ENCODE measurements at regions not wholly inside any gene's neighbourhood (a gene's known extent, or its start where the extent isn't known, plus 50 kb on each side); places are given as distances from the start of the nearest gene placed in this dataset.

GRCh38 chr1:2937805-2938204 is 83.5 kb upstream of the ACTRT2 start:
- TF ChIP-seq CTCF (IDR thresholded peaks at IDR 0.05), result no peak
- no peak for TF ChIP-seq EZH2 (IDR thresholded peaks at IDR 0.05)
- TF ChIP-seq EZH2phosphoT487 (IDR thresholded peaks at IDR 0.05), result no peak
